ENCODE measurements at regions not wholly inside any gene's neighbourhood (a gene's known extent, or its start where the extent isn't known, plus 50 kb on each side); places are given as distances from the start of the nearest gene placed in this dataset.

GRCh38 chr14:89743828-89744227 is 210.7 kb downstream of the EFCAB11 start:
- Histone ChIP-seq H2BK5ac (ENCODE audit: low read length) (no peak overlapping the region), H3K4me3 (ENCODE audit: low read length) (no peak overlapping the region)

GRCh38 chr14:89740241-89740640 is 214.3 kb downstream of the EFCAB11 start:
- H3K4me1 ChIP-seq (ENCODE audit: control insufficient read depth, low read depth, low read length), result no peaks in the 10 kb centered on the region
- H3K18ac ChIP-seq (ENCODE audit: low read length), result no peak overlapping the region
- H3K4me3 ChIP-seq (ENCODE audit: low read length), result no peak overlapping the region
- no peak overlapping the region for H3K4me2 ChIP-seq (ENCODE audit: low read length)
- H3K56ac ChIP-seq (ENCODE audit: low read length), result no peak overlapping the region
- H3K9ac ChIP-seq (ENCODE audit: low read length), result no peak overlapping the region
- H4K8ac ChIP-seq (ENCODE audit: low read depth, low read length), result no peak overlapping the region
- H3K36me3 ChIP-seq (ENCODE audit: control insufficient read depth, insufficient read depth, low read length), result no peaks in the 10 kb centered on the region
- no peaks in the 10 kb centered on the region for H3K27me3 ChIP-seq (ENCODE audit: insufficient read depth, low read length, poor library complexity)
- H2AK5ac ChIP-seq (ENCODE audit: low read length), result no peak overlapping the region
- H2BK120ac ChIP-seq (ENCODE audit: low read depth, low read length), result no peak overlapping the region
- no peak overlapping the region for H2BK5ac ChIP-seq (ENCODE audit: low read length)
- no peaks in the 10 kb centered on the region for H3K79me1 ChIP-seq (ENCODE audit: low read length)
- DNase-seq, result no peak
- H4K5ac ChIP-seq (ENCODE audit: low read length), result no peak overlapping the region
- H2BK15ac ChIP-seq (replicated peaks; ENCODE audit: low read depth), result no peak overlapping the region
- no CpG with 5 or more reads among the region's 3 CpGs for WGBS (ENCODE audit: extremely low coverage, insufficient coverage, low lambda C conversion rate)
- no peak overlapping the region for H3K4ac ChIP-seq (ENCODE audit: low read depth, low read length)
- no peak overlapping the region for H3K23ac ChIP-seq (ENCODE audit: low read length)
- no peaks in the 10 kb centered on the region for H3K79me2 ChIP-seq (ENCODE audit: control insufficient read depth, insufficient read depth, low read length)
- H3K27ac ChIP-seq (ENCODE audit: low read depth, low read length), result no peak overlapping the region

More at GRCh38 chr14:89743828-89744227, 210.7 kb downstream of the EFCAB11 start:
- H4K8ac ChIP-seq (ENCODE audit: low read depth, low read length), result no peak overlapping the region
- H3K18ac ChIP-seq (ENCODE audit: low read length), result no peak overlapping the region
- H3K79me2 ChIP-seq (ENCODE audit: control insufficient read depth, insufficient read depth, low read length), result no peaks in the 10 kb centered on the region
- H3K4ac ChIP-seq (ENCODE audit: low read depth, low read length), result no peak overlapping the region
- H3K79me1 ChIP-seq (ENCODE audit: low read length), result no peaks in the 10 kb centered on the region
- H2BK15ac ChIP-seq (replicated peaks; ENCODE audit: low read depth), result no peak overlapping the region
- H3K36me3 ChIP-seq (ENCODE audit: control insufficient read depth, insufficient read depth, low read length), result no peaks in the 10 kb centered on the region
- no peak overlapping the region for H3K4me2 ChIP-seq (ENCODE audit: low read length)
- no peak overlapping the region for H3K56ac ChIP-seq (ENCODE audit: low read length)
- no peak overlapping the region for H3K9ac ChIP-seq (ENCODE audit: low read length)
- H3K27me3 ChIP-seq (ENCODE audit: insufficient read depth, low read length, poor library complexity), result no peaks in the 10 kb centered on the region
- H2AK5ac ChIP-seq (ENCODE audit: low read length), result no peak overlapping the region
- H3K27ac ChIP-seq (ENCODE audit: low read depth, low read length), result no peak overlapping the region
- H3K23ac ChIP-seq (ENCODE audit: low read length), result no peak overlapping the region
- no peak overlapping the region for H4K5ac ChIP-seq (ENCODE audit: low read length)
- no peak overlapping the region for H2BK120ac ChIP-seq (ENCODE audit: low read depth, low read length)
- H3K4me1 ChIP-seq (ENCODE audit: control insufficient read depth, low read depth, low read length), result no peaks in the 10 kb centered on the region
- DNase-seq, result no peak
- no CpG with 5 or more reads among the region's 6 CpGs for WGBS (ENCODE audit: extremely low coverage, insufficient coverage, low lambda C conversion rate)

DNA sequence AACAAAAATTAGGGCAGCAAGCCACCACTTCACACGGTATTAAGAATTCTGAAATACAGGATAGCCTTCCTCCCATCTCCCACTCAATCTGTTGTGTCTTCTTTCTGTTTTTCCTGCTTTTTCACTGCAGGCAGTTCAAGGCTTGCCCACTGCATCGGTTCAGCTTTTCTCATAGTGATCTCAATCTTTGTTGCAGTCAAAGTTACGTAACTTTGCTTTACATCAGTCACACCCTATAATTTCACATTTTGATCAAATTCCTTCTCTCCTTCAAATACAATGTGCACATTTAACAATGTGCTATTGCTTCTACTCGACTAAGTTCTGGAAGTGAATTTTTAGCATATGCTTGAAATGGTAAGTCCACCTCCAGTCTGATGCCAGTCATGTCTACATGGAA is 217.6 kb downstream of the EFCAB11 start:
- no peak overlapping the region for H2BK15ac ChIP-seq (replicated peaks; ENCODE audit: low read depth)
- no peak overlapping the region for H3K56ac ChIP-seq (ENCODE audit: low read length)
- H3K79me2 ChIP-seq (ENCODE audit: control insufficient read depth, insufficient read depth, low read length), result no peaks in the 10 kb centered on the region
- H3K27ac ChIP-seq (ENCODE audit: low read depth, low read length), result no peak overlapping the region
- no peak overlapping the region for H2BK120ac ChIP-seq (ENCODE audit: low read depth, low read length)
- no peak for DNase-seq
- no peaks in the 10 kb centered on the region for H3K27me3 ChIP-seq (ENCODE audit: insufficient read depth, low read length, poor library complexity)
- no peak overlapping the region for H3K4ac ChIP-seq (ENCODE audit: low read depth, low read length)
- no peak overlapping the region for H3K4me3 ChIP-seq (ENCODE audit: low read length)
- H2AK5ac ChIP-seq (ENCODE audit: low read length), result no peak overlapping the region
- no peak overlapping the region for H3K18ac ChIP-seq (ENCODE audit: low read length)
- no peak overlapping the region for H4K5ac ChIP-seq (ENCODE audit: low read length)
- no peak overlapping the region for H3K23ac ChIP-seq (ENCODE audit: low read length)
- H3K4me1 ChIP-seq (ENCODE audit: control insufficient read depth, low read depth, low read length), result no peaks in the 10 kb centered on the region
- no peak overlapping the region for H3K9ac ChIP-seq (ENCODE audit: low read length)
- no peak overlapping the region for H2BK5ac ChIP-seq (ENCODE audit: low read length)
- no CpG with 5 or more reads among the region's 4 CpGs for WGBS (ENCODE audit: extremely low coverage, insufficient coverage, low lambda C conversion rate)
- H4K8ac ChIP-seq (ENCODE audit: low read depth, low read length), result no peak overlapping the region
- H3K79me1 ChIP-seq (ENCODE audit: low read length), result no peaks in the 10 kb centered on the region
- no peak overlapping the region for H3K4me2 ChIP-seq (ENCODE audit: low read length)
- H3K36me3 ChIP-seq (ENCODE audit: control insufficient read depth, insufficient read depth, low read length), result no peaks in the 10 kb centered on the region

DNA sequence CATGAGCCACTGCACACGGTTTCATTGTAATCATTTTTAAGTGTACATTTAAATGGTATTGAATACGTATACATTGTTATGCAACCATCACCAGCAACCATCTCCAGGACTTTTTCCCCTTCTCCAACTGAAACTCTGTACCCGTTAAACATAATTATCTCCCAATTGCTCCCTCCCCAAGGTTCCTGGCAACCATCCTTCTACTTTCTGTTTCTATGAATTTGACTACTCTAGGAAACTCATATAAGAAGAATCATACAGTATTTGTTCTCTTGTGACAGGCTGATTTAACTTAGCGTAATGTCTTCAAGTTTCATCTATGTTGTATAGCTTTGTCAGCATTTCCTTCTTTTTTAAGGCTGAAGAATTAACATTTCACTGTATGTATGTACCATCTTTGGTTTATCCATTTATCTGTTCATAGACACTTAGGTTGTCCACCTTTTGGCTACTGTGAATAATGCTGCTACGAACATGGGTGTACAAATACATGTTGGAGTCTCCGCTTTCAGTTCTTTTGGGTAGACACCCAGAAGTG is 223.1 kb downstream of the EFCAB11 start:
- Histone ChIP-seq H2AK5ac (ENCODE audit: low read length) (no peak overlapping the region), H3K27ac (ENCODE audit: low read depth, low read length) (no peak overlapping the region), H3K4ac (ENCODE audit: low read depth, low read length) (no peak overlapping the region), H3K9ac (ENCODE audit: low read length) (no peak overlapping the region), H3K4me2 (ENCODE audit: low read length) (no peak overlapping the region), H3K56ac (ENCODE audit: low read length) (no peak overlapping the region), H3K18ac (ENCODE audit: low read length) (no peak overlapping the region), H3K4me1 (ENCODE audit: control insufficient read depth, low read depth, low read length) (no peaks in the 10 kb centered on the region), H3K23ac (ENCODE audit: low read length) (no peak overlapping the region), H2BK15ac (replicated peaks; ENCODE audit: low read depth) (no peak overlapping the region), H3K4me3 (ENCODE audit: low read length) (no peak overlapping the region), H2BK5ac (ENCODE audit: low read length) (no peak overlapping the region), H3K27me3 (ENCODE audit: insufficient read depth, low read length, poor library complexity) (no peaks in the 10 kb centered on the region), H4K8ac (ENCODE audit: low read depth, low read length) (no peak overlapping the region), H2BK120ac (ENCODE audit: low read depth, low read length) (no peak overlapping the region), H3K79me2 (ENCODE audit: control insufficient read depth, insufficient read depth, low read length) (no peaks in the 10 kb centered on the region), H3K36me3 (ENCODE audit: control insufficient read depth, insufficient read depth, low read length) (no peaks in the 10 kb centered on the region), H4K5ac (ENCODE audit: low read length) (no peak overlapping the region), H3K79me1 (ENCODE audit: low read length) (no peaks in the 10 kb centered on the region)
- DNase-seq, result no peak
- 100% methylated on average over 1 of the region's 6 CpGs for WGBS (ENCODE audit: extremely low coverage, insufficient coverage, low lambda C conversion rate)

GRCh38 chr14:89730687-89731086 is 223.8 kb downstream of the EFCAB11 start:
- H3K4me1 ChIP-seq (ENCODE audit: control insufficient read depth, low read depth, low read length), result no peaks in the 10 kb centered on the region

DNA sequence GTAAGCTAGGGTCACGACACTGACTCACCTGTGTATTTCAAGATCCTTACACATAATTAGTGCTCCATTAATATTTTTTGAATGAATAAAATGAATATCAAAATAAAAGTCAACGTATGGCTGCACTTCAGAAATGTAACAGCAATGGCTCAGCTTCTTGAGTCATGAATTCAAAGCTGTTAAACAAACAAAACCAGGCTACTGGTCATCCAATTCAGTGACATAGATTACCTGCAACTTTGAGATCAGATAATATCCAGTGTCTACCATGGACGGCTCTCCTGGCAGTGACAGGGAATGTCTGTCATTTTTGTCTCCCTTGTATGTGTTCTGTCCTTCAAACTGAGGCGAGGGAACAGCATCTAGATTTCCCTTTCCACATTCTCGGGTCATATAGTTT is 225.6 kb downstream of the EFCAB11 start:
- Histone ChIP-seq H3K36me3 (ENCODE audit: control insufficient read depth, insufficient read depth, low read length) (no peaks in the 10 kb centered on the region), H3K23ac (ENCODE audit: low read length) (no peak overlapping the region), H4K8ac (ENCODE audit: low read depth, low read length) (no peak overlapping the region), H3K56ac (ENCODE audit: low read length) (no peak overlapping the region), H3K4me3 (ENCODE audit: low read length) (no peak overlapping the region), H2BK15ac (replicated peaks; ENCODE audit: low read depth) (no peak overlapping the region), H2BK120ac (ENCODE audit: low read depth, low read length) (no peak overlapping the region), H3K27ac (ENCODE audit: low read depth, low read length) (no peak overlapping the region), H4K5ac (ENCODE audit: low read length) (no peak overlapping the region), H3K18ac (ENCODE audit: low read length) (no peak overlapping the region), H3K4ac (ENCODE audit: low read depth, low read length) (no peak overlapping the region), H3K27me3 (ENCODE audit: insufficient read depth, low read length, poor library complexity) (no peaks in the 10 kb centered on the region), H3K9ac (ENCODE audit: low read length) (no peak overlapping the region), H2AK5ac (ENCODE audit: low read length) (no peak overlapping the region), H3K4me2 (ENCODE audit: low read length) (no peak overlapping the region), H3K79me1 (ENCODE audit: low read length) (no peaks in the 10 kb centered on the region), H2BK5ac (ENCODE audit: low read length) (no peak overlapping the region), H3K4me1 (ENCODE audit: control insufficient read depth, low read depth, low read length) (no peaks in the 10 kb centered on the region), H3K79me2 (ENCODE audit: control insufficient read depth, insufficient read depth, low read length) (no peaks in the 10 kb centered on the region)
- DNase-seq, result no peak
- no CpG with 5 or more reads among the region's 5 CpGs for WGBS (ENCODE audit: extremely low coverage, insufficient coverage, low lambda C conversion rate)

More at GRCh38 chr14:89730687-89731086, 223.8 kb downstream of the EFCAB11 start:
- no peak overlapping the region for H3K4me2 ChIP-seq (ENCODE audit: low read length)
- no peak overlapping the region for H2BK5ac ChIP-seq (ENCODE audit: low read length)
- H4K8ac ChIP-seq (ENCODE audit: low read depth, low read length), result no peak overlapping the region
- H2BK120ac ChIP-seq (ENCODE audit: low read depth, low read length), result no peak overlapping the region
- no CpG with 5 or more reads among the region's 5 CpGs for WGBS (ENCODE audit: extremely low coverage, insufficient coverage, low lambda C conversion rate)
- H3K79me2 ChIP-seq (ENCODE audit: control insufficient read depth, insufficient read depth, low read length), result no peaks in the 10 kb centered on the region
- no peak for DNase-seq
- no peaks in the 10 kb centered on the region for H3K79me1 ChIP-seq (ENCODE audit: low read length)
- H3K4ac ChIP-seq (ENCODE audit: low read depth, low read length), result no peak overlapping the region
- no peaks in the 10 kb centered on the region for H3K27me3 ChIP-seq (ENCODE audit: insufficient read depth, low read length, poor library complexity)
- H3K9ac ChIP-seq (ENCODE audit: low read length), result no peak overlapping the region
- no peak overlapping the region for H3K23ac ChIP-seq (ENCODE audit: low read length)
- no peak overlapping the region for H3K27ac ChIP-seq (ENCODE audit: low read depth, low read length)
- no peak overlapping the region for H2AK5ac ChIP-seq (ENCODE audit: low read length)
- H3K18ac ChIP-seq (ENCODE audit: low read length), result no peak overlapping the region
- no peak overlapping the region for H4K5ac ChIP-seq (ENCODE audit: low read length)
- H3K36me3 ChIP-seq (ENCODE audit: control insufficient read depth, insufficient read depth, low read length), result no peaks in the 10 kb centered on the region
- H3K4me3 ChIP-seq (ENCODE audit: low read length), result no peak overlapping the region
- H3K56ac ChIP-seq (ENCODE audit: low read length), result no peak overlapping the region
- H2BK15ac ChIP-seq (replicated peaks; ENCODE audit: low read depth), result no peak overlapping the region

Data from mesendoderm (in vitro differentiated cells).